ENCODE measurements at regions not wholly inside any gene's neighbourhood (a gene's known extent, or its start where the extent isn't known, plus 50 kb on each side); places are given as distances from the start of the nearest gene placed in this dataset.

GRCh38 chr2:39998617-39999016 is 219.6 kb upstream of the THUMPD2 start:
- TF ChIP-seq FOXP2 (optimal IDR thresholded peaks at IDR 0.05; ENCODE audit: borderline replicate concordance, extremely low read depth, extremely low read length, insufficient read depth) = no peak
- TF ChIP-seq POLR2AphosphoS5 (IDR thresholded peaks at IDR 0.05; ENCODE audit: low read depth, low read length) = no peak
- TF ChIP-seq TAF1 (IDR thresholded peaks at IDR 0.05; ENCODE audit: borderline replicate concordance, insufficient read depth, low read length) = no peak
- TF ChIP-seq SIN3A (IDR thresholded peaks at IDR 0.05; ENCODE audit: borderline replicate concordance, insufficient read depth, low read length) = no peak
- TF ChIP-seq, protein P1, sequence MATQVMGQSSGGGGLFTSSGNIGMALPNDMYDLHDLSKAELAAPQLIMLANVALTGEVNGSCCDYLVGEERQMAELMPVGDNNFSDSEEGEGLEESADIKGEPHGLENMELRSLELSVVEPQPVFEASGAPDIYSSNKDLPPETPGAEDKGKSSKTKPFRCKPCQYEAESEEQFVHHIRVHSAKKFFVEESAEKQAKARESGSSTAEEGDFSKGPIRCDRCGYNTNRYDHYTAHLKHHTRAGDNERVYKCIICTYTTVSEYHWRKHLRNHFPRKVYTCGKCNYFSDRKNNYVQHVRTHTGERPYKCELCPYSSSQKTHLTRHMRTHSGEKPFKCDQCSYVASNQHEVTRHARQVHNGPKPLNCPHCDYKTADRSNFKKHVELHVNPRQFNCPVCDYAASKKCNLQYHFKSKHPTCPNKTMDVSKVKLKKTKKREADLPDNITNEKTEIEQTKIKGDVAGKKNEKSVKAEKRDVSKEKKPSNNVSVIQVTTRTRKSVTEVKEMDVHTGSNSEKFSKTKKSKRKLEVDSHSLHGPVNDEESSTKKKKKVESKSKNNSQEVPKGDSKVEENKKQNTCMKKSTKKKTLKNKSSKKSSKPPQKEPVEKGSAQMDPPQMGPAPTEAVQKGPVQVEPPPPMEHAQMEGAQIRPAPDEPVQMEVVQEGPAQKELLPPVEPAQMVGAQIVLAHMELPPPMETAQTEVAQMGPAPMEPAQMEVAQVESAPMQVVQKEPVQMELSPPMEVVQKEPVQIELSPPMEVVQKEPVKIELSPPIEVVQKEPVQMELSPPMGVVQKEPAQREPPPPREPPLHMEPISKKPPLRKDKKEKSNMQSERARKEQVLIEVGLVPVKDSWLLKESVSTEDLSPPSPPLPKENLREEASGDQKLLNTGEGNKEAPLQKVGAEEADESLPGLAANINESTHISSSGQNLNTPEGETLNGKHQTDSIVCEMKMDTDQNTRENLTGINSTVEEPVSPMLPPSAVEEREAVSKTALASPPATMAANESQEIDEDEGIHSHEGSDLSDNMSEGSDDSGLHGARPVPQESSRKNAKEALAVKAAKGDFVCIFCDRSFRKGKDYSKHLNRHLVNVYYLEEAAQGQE (IDR thresholded peaks at IDR 0.05; ENCODE audit: insufficient read depth in 1 of 2, low read depth in 2 of 2, low read length in 2 of 2) = no peak

DNA sequence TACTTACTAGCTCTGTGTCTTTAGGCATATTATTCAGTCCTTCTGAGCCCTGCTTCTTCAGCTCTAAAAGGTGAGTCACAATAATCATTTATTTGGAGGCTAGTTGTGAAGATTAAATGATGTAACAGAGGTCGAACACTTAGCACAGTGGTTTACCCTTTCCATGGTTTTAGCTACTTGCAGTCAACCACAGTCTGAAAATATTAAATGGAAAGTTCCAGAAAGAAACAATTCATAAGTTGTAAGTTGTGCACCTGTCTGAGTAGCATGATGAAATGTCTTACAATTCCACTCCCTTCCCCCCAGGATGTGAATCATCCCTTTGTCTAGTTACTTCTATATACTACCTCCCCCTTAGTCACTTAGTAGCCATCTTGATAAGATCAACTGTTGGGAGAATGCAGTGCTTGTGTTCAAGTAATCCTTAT is 217.6 kb upstream of the THUMPD2 start:
- TF ChIP-seq SIN3A (IDR thresholded peaks at IDR 0.05; ENCODE audit: borderline replicate concordance, insufficient read depth, low read length) (no peak), TAF1 (IDR thresholded peaks at IDR 0.05; ENCODE audit: borderline replicate concordance, insufficient read depth, low read length) (no peak), POLR2AphosphoS5 (IDR thresholded peaks at IDR 0.05; ENCODE audit: low read depth, low read length) (no peak), FOXP2 (optimal IDR thresholded peaks at IDR 0.05; ENCODE audit: borderline replicate concordance, extremely low read depth, extremely low read length, insufficient read depth) (no peak)
- TF ChIP-seq, protein P1 (IDR thresholded peaks at IDR 0.05; ENCODE audit: insufficient read depth in 1 of 2, low read depth in 2 of 2, low read length in 2 of 2) = no peak

DNA sequence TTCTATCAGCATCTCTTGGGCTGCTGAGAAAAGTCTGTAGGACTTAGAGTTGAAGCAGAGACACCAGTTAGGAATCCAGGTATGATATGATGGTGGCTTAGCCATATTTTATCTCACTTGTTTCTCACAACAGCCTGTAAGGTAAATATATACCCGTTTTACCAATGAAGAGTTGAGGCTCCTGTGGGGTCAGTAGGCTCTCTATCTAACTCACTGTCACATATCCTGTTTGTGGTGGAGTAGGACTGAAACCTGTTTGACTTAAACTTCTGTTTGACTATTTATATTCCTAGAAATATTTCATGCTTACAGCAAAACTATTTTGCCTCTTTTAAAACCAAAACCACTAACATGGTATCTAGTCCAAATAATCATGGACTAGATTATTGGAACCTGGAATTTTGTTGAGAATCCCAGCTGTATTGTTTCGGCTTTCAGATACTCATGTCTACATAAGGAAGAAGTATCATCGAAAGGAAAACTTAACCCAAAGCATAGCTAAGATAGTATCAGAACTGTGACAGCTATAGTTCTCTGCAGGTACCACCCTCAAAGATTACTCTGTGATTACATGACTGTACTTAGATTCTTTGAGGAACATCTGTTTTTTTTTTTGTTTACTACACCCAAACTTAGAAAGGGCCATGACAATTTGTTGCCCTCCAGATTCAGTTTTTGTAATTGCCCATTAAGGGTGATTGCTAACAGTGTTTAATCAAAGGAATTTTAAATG is 216.1 kb upstream of the THUMPD2 start:
- TF ChIP-seq SIN3A (IDR thresholded peaks at IDR 0.05; ENCODE audit: borderline replicate concordance, insufficient read depth, low read length) (no peak), FOXP2 (optimal IDR thresholded peaks at IDR 0.05; ENCODE audit: borderline replicate concordance, extremely low read depth, extremely low read length, insufficient read depth) (no peak), POLR2AphosphoS5 (IDR thresholded peaks at IDR 0.05; ENCODE audit: low read depth, low read length) (no peak), TAF1 (IDR thresholded peaks at IDR 0.05; ENCODE audit: borderline replicate concordance, insufficient read depth, low read length) (no peak)
- TF ChIP-seq, protein P1 (IDR thresholded peaks at IDR 0.05; ENCODE audit: insufficient read depth in 1 of 2, low read depth in 2 of 2, low read length in 2 of 2) = no peak

DNA sequence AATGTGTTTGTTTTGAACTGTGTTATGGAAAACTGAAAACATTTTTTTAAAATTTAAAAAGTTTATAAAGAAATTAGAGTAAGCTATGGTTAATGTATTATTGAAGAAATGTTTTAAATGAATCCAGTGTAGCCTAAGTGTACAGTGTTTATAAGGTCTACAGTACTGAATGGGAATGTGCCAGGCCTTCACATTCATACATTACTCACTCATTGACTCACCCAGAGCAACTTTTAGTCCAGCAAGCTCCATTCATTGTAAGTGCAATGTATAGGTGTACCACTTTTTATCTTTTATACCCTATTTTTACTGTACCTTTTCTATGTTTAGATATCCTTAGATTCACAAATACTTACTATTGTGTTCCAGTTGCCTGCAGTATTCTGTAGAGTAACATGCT is 215.1 kb upstream of the THUMPD2 start:
- no peak for TF ChIP-seq FOXP2 (optimal IDR thresholded peaks at IDR 0.05; ENCODE audit: borderline replicate concordance, extremely low read depth, extremely low read length, insufficient read depth)
- TF ChIP-seq POLR2AphosphoS5 (IDR thresholded peaks at IDR 0.05; ENCODE audit: low read depth, low read length) = no peak
- TF ChIP-seq, protein P1 (IDR thresholded peaks at IDR 0.05; ENCODE audit: insufficient read depth in 1 of 2, low read depth in 2 of 2, low read length in 2 of 2) = no peak
